SK-N-MC (cell line): ENCODE measurements at regions not wholly inside any gene's neighbourhood (a gene's known extent, or its start where the extent isn't known, plus 50 kb on each side); places are given as distances from the start of the nearest gene placed in this dataset.

Experiments used
- DNase-seq: peaks from one replicate; pipeline ENCODE4 v3.0.0-alpha.2; 2011; ENCODE audit warnings: low read depth, low spot score
- H3K27ac ChIP-seq: fragments of 200-600 bp; sonication (generic); 2 replicates; pipeline ENCODE4 v1.5.1; 2016; ENCODE audit warnings: mixed run types
- H3K36me3 ChIP-seq: fragments of 200-600 bp; sonication (generic); 2 replicates; pipeline ENCODE4 v1.6.1; 2017; ENCODE audit warnings: antibody characterized with exemption, low read length, mixed read lengths; ENCODE audit not compliant: insufficient read depth
- H3K4me3 ChIP-seq: fragments of 200-600 bp; sonication (generic); 2 replicates; pipeline ENCODE4 v1.5.1; 2016
- H3K9ac ChIP-seq: fragments of 200-600 bp; sonication (generic); 2 replicates; pipeline ENCODE4 v1.8.0; 2017; ENCODE audit warnings: mixed run types, mixed read lengths; ENCODE audit not compliant: insufficient read length
- H3K9me3 ChIP-seq: fragments of 200-600 bp; sonication (generic); 2 replicates; pipeline ENCODE4 v1.6.1; 2017; ENCODE audit warnings: low read depth, mild to moderate bottlenecking, antibody characterized with exemption, low read length, moderate library complexity, mixed read lengths
- EZH2 ChIP-seq: fragments of 200-600 bp; sonication (generic); IDR thresholded peaks from one replicate; pipeline ENCODE4 v1.6.1; 2017; ENCODE audit warnings: antibody characterized with exemption
- FOXP2 ChIP-seq: optimal IDR thresholded peaks from 2 replicates; pipeline ENCODE3; 2011; ENCODE audit warnings: mild to moderate bottlenecking, moderate library complexity; ENCODE audit not compliant: insufficient read depth; ENCODE audit errors: extremely low read length, control extremely low read depth
- POLR2AphosphoS5 ChIP-seq: IDR thresholded peaks from 2 replicates; pipeline ENCODE4 v1.6.1; 2012; ENCODE audit warnings: mild to moderate bottlenecking, low read depth, low read length, borderline replicate concordance

DNA sequence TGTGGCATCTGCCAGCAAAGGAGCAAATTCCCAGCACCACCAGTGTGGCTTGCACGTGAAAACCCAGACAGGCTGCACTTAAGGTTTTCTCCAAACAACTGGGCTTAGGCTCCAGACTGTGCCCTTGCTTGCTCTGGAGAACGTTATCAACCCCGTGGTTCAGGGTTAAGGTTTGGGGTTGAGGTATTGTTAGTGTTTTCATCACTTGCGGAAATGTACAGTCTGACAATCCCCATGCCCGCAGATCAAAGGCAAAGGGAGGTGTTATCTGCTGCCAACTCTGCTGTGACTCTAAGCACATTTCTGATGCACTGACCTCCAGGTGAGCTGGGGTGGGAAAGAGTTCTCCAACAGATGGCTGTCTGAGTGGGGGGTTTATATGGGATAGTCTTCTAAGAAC, 253.5 kb upstream of the NT5C1B start:
- TF ChIP-seq EZH2 (no peak), FOXP2 (no peak), POLR2AphosphoS5 (no peak)
- no peak overlapping the region for H3K4me3 ChIP-seq
- no peaks in the 10 kb centered on the region for H3K9me3 ChIP-seq
- H3K36me3 ChIP-seq = no peaks in the 10 kb centered on the region
- no peak overlapping the region for H3K9ac ChIP-seq
- DNase-seq = no peak
- no peak overlapping the region for H3K27ac ChIP-seq

DNA sequence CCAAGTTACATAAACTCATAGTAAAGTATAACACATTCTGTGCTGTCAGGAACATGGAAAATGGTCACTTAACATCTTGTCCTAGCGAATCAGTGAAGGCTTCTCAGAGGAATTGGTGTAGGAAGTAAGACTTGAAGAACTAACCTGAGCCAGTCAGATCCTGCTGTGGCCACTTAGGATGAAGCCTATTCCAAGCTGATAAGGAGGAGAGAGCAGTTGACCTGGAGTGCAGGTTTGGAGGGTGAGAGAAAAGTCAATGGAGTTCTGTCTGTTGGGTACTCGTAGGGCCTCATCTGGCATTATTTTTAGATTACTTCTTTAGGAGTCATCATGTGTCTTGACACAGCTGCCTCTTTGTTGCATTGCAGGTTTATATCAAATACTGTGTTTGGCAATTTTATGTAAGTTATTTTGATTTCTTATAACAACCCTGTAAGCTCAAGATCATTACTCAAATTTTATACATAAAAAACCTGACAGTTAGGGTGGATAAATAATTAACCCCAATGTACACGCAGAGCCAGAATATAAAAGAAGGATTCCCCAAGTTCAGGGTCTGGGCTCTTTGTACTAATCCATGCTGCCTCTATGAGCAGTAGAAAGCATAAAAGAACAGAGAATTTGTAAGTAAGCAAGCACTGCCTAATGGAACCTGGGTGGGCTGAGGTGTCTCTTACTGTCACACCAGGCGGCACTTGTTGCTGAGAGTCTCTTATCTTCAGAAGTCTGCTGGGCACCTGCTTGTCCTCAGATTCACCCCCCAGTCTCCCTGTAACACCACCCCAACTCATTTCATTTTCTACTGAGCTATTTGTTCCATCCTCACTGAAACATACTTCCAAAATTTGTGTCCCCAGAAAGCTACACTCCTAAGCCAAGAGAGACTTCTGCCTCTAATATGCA, 252.1 kb upstream of the NT5C1B start:
- H3K36me3 ChIP-seq = no peaks in the 10 kb centered on the region
- no peak overlapping the region for H3K9ac ChIP-seq
- TF ChIP-seq POLR2AphosphoS5 (no peak), FOXP2 (no peak), EZH2 (no peak)
- no peak for DNase-seq
- no peak overlapping the region for H3K4me3 ChIP-seq
- H3K9me3 ChIP-seq = no peaks in the 10 kb centered on the region
- no peak overlapping the region for H3K27ac ChIP-seq

DNA sequence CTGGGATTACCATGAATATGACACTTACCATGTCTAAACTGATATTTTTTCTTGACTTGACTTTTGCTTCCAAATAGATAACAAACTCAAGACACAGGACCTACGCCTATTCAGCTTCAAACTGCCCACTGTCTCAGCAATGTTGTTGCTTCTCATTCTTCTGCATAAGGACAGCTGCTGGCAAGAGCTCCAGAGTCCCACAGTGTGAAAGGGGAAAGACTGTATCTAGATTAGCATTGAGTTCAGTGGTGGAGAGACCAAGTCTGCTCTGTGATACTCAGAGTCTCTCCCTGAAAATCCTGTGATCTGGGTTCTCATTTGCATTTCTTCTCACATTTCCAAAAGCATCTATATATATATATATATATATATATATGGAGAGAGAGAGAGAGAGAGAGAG, 247.9 kb upstream of the NT5C1B start:
- H3K9ac ChIP-seq = no peak overlapping the region
- H3K36me3 ChIP-seq = no peaks in the 10 kb centered on the region
- TF ChIP-seq POLR2AphosphoS5 = no peak
- no peak for TF ChIP-seq FOXP2
- TF ChIP-seq EZH2 = no peak
- no peak for DNase-seq
- H3K9me3 ChIP-seq = no peaks in the 10 kb centered on the region
- no peak overlapping the region for H3K4me3 ChIP-seq
- H3K27ac ChIP-seq = no peak overlapping the region

DNA sequence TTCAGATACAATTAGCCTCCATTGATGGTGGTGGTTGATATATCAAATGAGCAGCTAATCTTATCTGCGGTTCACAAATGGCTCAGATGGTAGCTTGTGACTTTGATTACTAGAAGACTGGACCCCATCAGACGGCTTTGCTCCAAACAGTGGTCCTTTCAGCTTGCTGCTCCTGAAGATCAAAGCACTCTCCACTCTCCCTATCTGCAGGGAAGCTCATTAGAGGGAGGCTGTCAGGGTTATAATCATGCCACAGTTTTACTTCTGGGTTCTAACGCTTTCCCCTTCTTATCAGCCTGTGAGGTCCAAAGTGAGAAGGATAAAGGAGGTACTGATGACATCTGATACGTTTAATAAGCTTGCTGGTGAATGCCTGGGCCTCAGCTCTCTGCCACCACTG, 247.1 kb upstream of the NT5C1B start:
- H3K36me3 ChIP-seq = no peaks in the 10 kb centered on the region
- DNase-seq = no peak
- H3K9ac ChIP-seq = no peak overlapping the region
- H3K9me3 ChIP-seq = no peaks in the 10 kb centered on the region
- H3K4me3 ChIP-seq = no peak overlapping the region
- no peak overlapping the region for H3K27ac ChIP-seq
- TF ChIP-seq FOXP2 (no peak), POLR2AphosphoS5 (no peak), EZH2 (no peak)

DNA sequence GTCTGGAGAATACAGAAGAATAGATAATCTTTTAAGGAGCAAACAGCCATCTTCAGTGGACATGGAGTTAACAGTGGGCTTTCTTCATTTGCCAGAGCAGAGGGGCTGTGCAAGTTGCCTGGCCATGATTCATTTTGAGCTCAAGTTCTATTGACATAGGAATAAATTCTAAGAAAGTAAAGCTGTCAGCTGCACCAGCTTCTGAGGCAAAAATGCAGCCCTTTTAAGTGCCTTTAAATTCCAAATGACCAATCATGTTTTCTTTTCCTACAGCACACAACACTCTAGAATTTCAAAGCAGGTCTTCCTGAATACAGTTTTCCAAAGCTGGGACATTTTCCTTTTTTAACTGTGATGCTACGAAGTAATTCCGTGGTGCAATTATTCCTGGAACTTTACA, 246.4 kb upstream of the NT5C1B start:
- H3K4me3 ChIP-seq = no peak overlapping the region
- H3K36me3 ChIP-seq = no peaks in the 10 kb centered on the region
- H3K27ac ChIP-seq = no peak overlapping the region
- no peak for TF ChIP-seq EZH2
- TF ChIP-seq FOXP2 = no peak
- TF ChIP-seq POLR2AphosphoS5 = no peak
- H3K9me3 ChIP-seq = no peaks in the 10 kb centered on the region
- DNase-seq = no peak
- H3K9ac ChIP-seq = no peak overlapping the region

DNA sequence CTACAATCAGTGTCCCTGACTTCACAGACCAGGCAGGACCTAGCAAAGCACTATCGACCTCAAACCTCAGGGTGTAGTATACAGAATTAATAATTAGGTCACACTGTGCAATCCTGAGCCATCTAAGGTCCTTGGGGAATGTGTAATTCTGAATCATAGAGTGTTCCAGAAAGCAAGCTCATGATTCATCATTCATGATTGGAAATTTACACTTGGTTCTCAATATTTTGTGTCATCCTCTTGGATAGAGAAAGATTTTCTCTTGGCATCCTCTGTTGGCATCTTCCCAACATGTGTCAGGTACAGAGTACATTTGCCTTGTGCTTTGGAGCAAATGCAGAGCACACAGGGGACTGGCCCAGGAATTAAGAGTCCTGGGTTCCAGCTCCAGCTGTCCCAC, 245.0 kb upstream of the NT5C1B start:
- no peak overlapping the region for H3K9ac ChIP-seq
- no peak for DNase-seq
- TF ChIP-seq FOXP2 = no peak
- no peak for TF ChIP-seq POLR2AphosphoS5
- TF ChIP-seq EZH2 = no peak
- no peak overlapping the region for H3K27ac ChIP-seq
- H3K36me3 ChIP-seq = no peaks in the 10 kb centered on the region
- no peaks in the 10 kb centered on the region for H3K9me3 ChIP-seq
- no peak overlapping the region for H3K4me3 ChIP-seq

DNA sequence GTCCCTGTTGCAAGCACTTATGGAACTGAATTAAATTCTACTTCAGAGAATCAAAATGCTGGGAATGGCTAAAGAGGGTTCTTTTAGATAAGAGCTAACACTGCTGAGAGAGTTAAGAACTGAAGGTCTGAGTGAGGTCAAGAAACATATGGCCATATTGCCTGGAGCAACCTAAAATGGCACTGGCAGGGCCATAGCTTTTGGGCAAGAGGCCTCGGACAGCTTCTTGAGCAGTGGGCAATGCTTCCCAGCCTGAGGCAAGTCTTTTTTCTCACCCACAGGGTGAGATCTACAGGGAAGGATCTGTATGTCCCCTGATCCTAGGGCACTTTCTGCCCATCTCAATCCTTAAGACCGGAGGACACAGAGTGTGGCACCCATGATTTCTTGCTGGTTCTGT, 244.6 kb upstream of the NT5C1B start:
- DNase-seq = no peak
- H3K4me3 ChIP-seq = no peak overlapping the region
- H3K27ac ChIP-seq = no peak overlapping the region
- no peaks in the 10 kb centered on the region for H3K9me3 ChIP-seq
- H3K36me3 ChIP-seq = no peaks in the 10 kb centered on the region
- no peak overlapping the region for H3K9ac ChIP-seq
- TF ChIP-seq FOXP2 (no peak), POLR2AphosphoS5 (no peak), EZH2 (no peak)

GRCh38 chr2:18831916-18832510, 242.6 kb upstream of the NT5C1B start:
- Histone ChIP-seq H3K36me3 (no peaks in the 10 kb centered on the region), H3K9ac (no peak overlapping the region), H3K4me3 (no peak overlapping the region), H3K27ac (no peak overlapping the region), H3K9me3 (no peaks in the 10 kb centered on the region)
- DNase-seq = no peak
- TF ChIP-seq EZH2 (no peak), POLR2AphosphoS5 (no peak), FOXP2 (no peak)

GRCh38 chr2:18830962-18831361, 241.6 kb upstream of the NT5C1B start:
- H3K4me3 ChIP-seq = no peak overlapping the region
- no peak overlapping the region for H3K27ac ChIP-seq
- no peak overlapping the region for H3K9ac ChIP-seq
- no peak for DNase-seq
- TF ChIP-seq POLR2AphosphoS5 = no peak
- no peak for TF ChIP-seq EZH2
- H3K9me3 ChIP-seq = no peaks in the 10 kb centered on the region
- no peaks in the 10 kb centered on the region for H3K36me3 ChIP-seq
